Stomach (tissue), 4 donors: ENCODE measurements at regions not wholly inside any gene's neighbourhood (a gene's known extent, or its start where the extent isn't known, plus 50 kb on each side); places are given as distances from the start of the nearest gene placed in this dataset.

Source experiments
- CTCF ChIP-seq, 7 experiments: fragments of 450-650 bp in 4 of 7; fragments of 200-600 bp in 3 of 7; sonication (generic) in 3 of 7; IDR thresholded peaks; one replicate each; pipeline ENCODE4 v1.5.1; 2016 to 2019; ENCODE audit warnings: antibody characterized with exemption in 7 of 7, control low read depth in 2 of 7, mild to moderate bottlenecking in 1 of 7
- POLR2A ChIP-seq, 4 donors: fragments of 450-650 bp; IDR thresholded peaks; one replicate each; pipeline ENCODE4 v1.6.1; 2016; ENCODE audit warnings: antibody characterized with exemption in 4 of 4, control low read depth in 2 of 4, mild to moderate bottlenecking in 1 of 4, moderate library complexity in 1 of 4

GRCh38 chr4:126306152-126306869, 991.6 kb downstream of the FAT4 start:
- TF ChIP-seq POLR2A (IDR thresholded peaks at IDR 0.05) = no peak
- no peak for TF ChIP-seq CTCF (IDR thresholded peaks at IDR 0.05)
